H1 (cell line): ENCODE measurements at regions not wholly inside any gene's neighbourhood (a gene's known extent, or its start where the extent isn't known, plus 50 kb on each side); places are given as distances from the start of the nearest gene placed in this dataset.

Experiments used
- CEBPB ChIP-seq: IDR thresholded peaks from 2 replicates; pipeline ENCODE4 v1.6.1; 2012; ENCODE audit warnings: low read depth, low read length
- KDM1A ChIP-seq: fragments of 200-600, 300-600 bp; sonication (generic); IDR thresholded peaks from 2 replicates; pipeline ENCODE4 v1.7.1; 2016; ENCODE audit warnings: mild to moderate bottlenecking, low read length, borderline replicate concordance
- SAP30 ChIP-seq: fragments of 300-600 bp; sonication (generic); IDR thresholded peaks from 2 replicates; pipeline ENCODE4 v1.7.1; 2012; ENCODE audit warnings: low read length, moderate library complexity, mild to moderate bottlenecking, inconsistent platforms; ENCODE audit not compliant: insufficient read depth, insufficient replicate concordance
- SP4 ChIP-seq: IDR thresholded peaks from 2 replicates; pipeline ENCODE4 v1.6.1; 2012; ENCODE audit warnings: low read length, inconsistent platforms

DNA sequence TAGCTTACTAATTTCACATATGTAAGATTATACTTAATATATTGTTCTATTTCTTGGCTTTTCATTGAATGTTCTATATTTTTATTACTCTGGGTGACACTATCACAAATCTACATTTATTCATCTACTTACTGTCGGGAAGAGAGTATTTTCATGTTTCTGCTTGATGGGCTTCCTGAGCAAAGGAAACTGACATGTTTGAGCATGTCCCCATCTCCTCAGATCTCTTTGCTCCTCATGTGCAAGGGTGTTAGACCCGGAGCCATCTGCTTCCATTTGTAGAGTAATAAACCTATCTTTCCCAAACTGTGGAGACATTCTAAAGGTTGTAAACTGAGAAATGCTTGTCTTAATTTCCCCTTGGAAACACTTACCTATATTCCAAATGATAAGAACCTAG is 103.5 kb downstream of the LSMEM1 start (continued):
- no peak for TF ChIP-seq CEBPB
- no peak for TF ChIP-seq SAP30
- no peak for TF ChIP-seq KDM1A
- no peak for TF ChIP-seq SP4
